ENCODE measurements at regions not wholly inside any gene's neighbourhood (a gene's known extent, or its start where the extent isn't known, plus 50 kb on each side); places are given as distances from the start of the nearest gene placed in this dataset.

GRCh38 chr17:53607475-53607874 is 215.3 kb upstream of the KIF2B start:
- no peaks in the 10 kb centered on the region for H3K4me1 ChIP-seq (ENCODE audit: control insufficient read depth in 1 of 2, insufficient read depth in 2 of 2, low read length in 2 of 2)
- CTCF ChIA-PET = no interaction called here
- no peak for TF ChIP-seq RAD21 (IDR thresholded peaks at IDR 0.05; ENCODE audit: low read depth)
- TF ChIP-seq FOSL1 (IDR thresholded peaks at IDR 0.05; ENCODE audit: low read depth) = no peak
- no peak for TF ChIP-seq ZNF274 (IDR thresholded peaks at IDR 0.05; ENCODE audit: low read depth, low read length)
- no peak for TF ChIP-seq EGR1 (IDR thresholded peaks at IDR 0.05; ENCODE audit: low read depth)
- TF ChIP-seq ZFX (IDR thresholded peaks at IDR 0.05) = no peak
- TF ChIP-seq ELF1 (IDR thresholded peaks at IDR 0.05; ENCODE audit: borderline replicate concordance, low read depth) = no peak
- no peak for TF ChIP-seq POLR2AphosphoS5 (IDR thresholded peaks at IDR 0.05; ENCODE audit: low read depth, low read length)
- no peak for TF ChIP-seq EZH2phosphoT487 (IDR thresholded peaks at IDR 0.05; ENCODE audit: borderline replicate concordance)
- TF ChIP-seq TCF7L2 (IDR thresholded peaks at IDR 0.05; ENCODE audit: borderline replicate concordance, extremely low read depth, insufficient read depth, insufficient read length) = no peak
- intact Hi-C loops (cut with micrococcal nuclease) = no loop called here
- peaks cover 32 to 35% of the 10 kb centered on the region in 2 experiments for H3K9me3 ChIP-seq (ENCODE audit: control insufficient read depth in 1 of 2, insufficient read depth in 1 of 2, low read depth in 1 of 2, low read length in 2 of 2)
- H3K4me2 ChIP-seq (ENCODE audit: low read length) = no peak overlapping the region
- POLR2A ChIA-PET = no interaction called here
- H3K36me3 ChIP-seq (ENCODE audit: control insufficient read depth in 1 of 2, insufficient read depth in 2 of 2, low read length in 2 of 2) = no peaks in the 10 kb centered on the region
- no peaks in the 10 kb centered on the region for H3K9me2 ChIP-seq (ENCODE audit: insufficient read depth)
- H4K20me1 ChIP-seq (ENCODE audit: insufficient read depth) = no peaks in the 10 kb centered on the region
- H3K79me2 ChIP-seq (ENCODE audit: insufficient read depth, low read length) = no peaks in the 10 kb centered on the region
- RAD21 ChIA-PET (ENCODE audit: low non-redundant PET in 1 of 2, low total read pairs in 2 of 2, uncharacterized antibody in 2 of 2, unreplicated experiment in 2 of 2) = no interaction called here
- ATAC-seq (no peak), DNase-seq (ENCODE audit: low read depth, low spot score) (no peak)
- H3K27ac ChIP-seq (ENCODE audit: low read depth, low read length) = no peak overlapping the region
- no peaks in the 10 kb centered on the region for H3K27me3 ChIP-seq (ENCODE audit: insufficient read depth, low read length)
- H3K9ac ChIP-seq (ENCODE audit: low read length) = no peak overlapping the region
- H3K4me3 ChIP-seq (replicated peaks in 1 of 2; ENCODE audit: low read depth in 1 of 2, low read length in 2 of 2) = no peak overlapping the region
- no peak overlapping the region for H2AFZ ChIP-seq (ENCODE audit: low read depth, low read length, poor library complexity, severe bottlenecking)
- no TSS peak for BruUV-seq (replicated peaks)

GRCh38 chr17:53588317-53588716 is 234.4 kb upstream of the KIF2B start:
- no peak overlapping the region for H3K27ac ChIP-seq (ENCODE audit: low read depth, low read length)
- intact Hi-C loops (cut with micrococcal nuclease) = no loop called here
- H3K27me3 ChIP-seq (ENCODE audit: insufficient read depth, low read length) = no peaks in the 10 kb centered on the region
- POLR2A ChIA-PET = no interaction called here
- RAD21 ChIA-PET (ENCODE audit: low non-redundant PET in 1 of 2, low total read pairs in 2 of 2, uncharacterized antibody in 2 of 2, unreplicated experiment in 2 of 2) = no interaction called here
- no peak overlapping the region for H3K4me3 ChIP-seq (replicated peaks in 1 of 2; ENCODE audit: low read depth in 1 of 2, low read length in 2 of 2)
- H3K79me2 ChIP-seq (ENCODE audit: insufficient read depth, low read length) = no peaks in the 10 kb centered on the region
- H2AFZ ChIP-seq (ENCODE audit: low read depth, low read length, poor library complexity, severe bottlenecking) = no peak overlapping the region
- H3K36me3 ChIP-seq (ENCODE audit: control insufficient read depth in 1 of 2, insufficient read depth in 2 of 2, low read length in 2 of 2) = no peaks in the 10 kb centered on the region
- no peaks in the 10 kb centered on the region for H3K9me2 ChIP-seq (ENCODE audit: insufficient read depth)
- H3K9me3 ChIP-seq (ENCODE audit: control insufficient read depth in 1 of 2, insufficient read depth in 1 of 2, low read depth in 1 of 2, low read length in 2 of 2) = peaks cover 20 to 35% of the 10 kb centered on the region in 2 experiments; a peak in 3 of 4 replicates
- no peaks in the 10 kb centered on the region for H3K4me1 ChIP-seq (ENCODE audit: control insufficient read depth in 1 of 2, insufficient read depth in 2 of 2, low read length in 2 of 2)
- H4K20me1 ChIP-seq (ENCODE audit: insufficient read depth) = no peaks in the 10 kb centered on the region
- DNase-seq (ENCODE audit: low read depth, low spot score) = no peak
- no peak for ATAC-seq
- CTCF ChIA-PET = no interaction called here
- H3K4me2 ChIP-seq (ENCODE audit: low read length) = no peak overlapping the region
- no peak overlapping the region for H3K9ac ChIP-seq (ENCODE audit: low read length)
- BruUV-seq (replicated peaks) = no TSS peak
- TF ChIP-seq REST (IDR thresholded peaks at IDR 0.05; ENCODE audit: low read depth) = no peak
- TF ChIP-seq FOSL1 (IDR thresholded peaks at IDR 0.05; ENCODE audit: low read depth) = no peak
- TF ChIP-seq POLR2A (IDR thresholded peaks at IDR 0.05; ENCODE audit: borderline replicate concordance, extremely low read depth, insufficient read depth, insufficient read length) = no peak
- TF ChIP-seq JUND (IDR thresholded peaks at IDR 0.05) = no peak
- no peak for TF ChIP-seq CTCF (IDR thresholded peaks at IDR 0.05 in 2 of 3, conservative IDR thresholded peaks at IDR 0.05 in 1 of 3; ENCODE audit: borderline replicate concordance in 1 of 3, insufficient read depth in 1 of 3, low read depth in 2 of 3, low read length in 2 of 3)
- TF ChIP-seq ZFX (IDR thresholded peaks at IDR 0.05) = no peak
- TF ChIP-seq EGR1 (IDR thresholded peaks at IDR 0.05; ENCODE audit: low read depth) = no peak
- TF ChIP-seq ATF3 (IDR thresholded peaks at IDR 0.05) = no peak
- TF ChIP-seq CEBPB (IDR thresholded peaks at IDR 0.05; ENCODE audit: low read depth) = no peak
- TF ChIP-seq SRF (IDR thresholded peaks at IDR 0.05; ENCODE audit: low read depth) = no peak

Data from HCT116 (cell line).